ENCODE measurements at regions not wholly inside any gene's neighbourhood (a gene's known extent, or its start where the extent isn't known, plus 50 kb on each side); places are given as distances from the start of the nearest gene placed in this dataset.

DNA sequence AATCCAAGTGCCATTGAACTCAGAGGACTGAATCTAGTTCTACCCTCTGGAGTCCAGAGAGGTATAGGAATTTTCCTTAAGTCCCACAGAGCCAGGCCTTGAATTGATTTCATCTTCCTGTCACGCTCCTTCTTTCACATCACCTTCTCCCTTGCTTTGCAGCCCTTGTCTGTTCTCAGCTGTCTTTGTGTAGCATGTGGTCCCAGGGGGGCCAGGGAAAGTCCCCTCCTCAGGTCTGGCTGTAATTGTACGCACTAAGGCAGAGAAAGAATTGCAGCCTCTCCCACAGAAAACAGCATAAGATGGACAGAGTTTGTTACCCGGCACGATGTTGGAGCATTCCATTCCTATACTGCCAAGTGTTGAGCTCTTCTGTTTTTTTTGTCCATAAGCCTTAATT, 153.6 kb downstream of the FAM78B start:
- TF ChIP-seq, protein P1, sequence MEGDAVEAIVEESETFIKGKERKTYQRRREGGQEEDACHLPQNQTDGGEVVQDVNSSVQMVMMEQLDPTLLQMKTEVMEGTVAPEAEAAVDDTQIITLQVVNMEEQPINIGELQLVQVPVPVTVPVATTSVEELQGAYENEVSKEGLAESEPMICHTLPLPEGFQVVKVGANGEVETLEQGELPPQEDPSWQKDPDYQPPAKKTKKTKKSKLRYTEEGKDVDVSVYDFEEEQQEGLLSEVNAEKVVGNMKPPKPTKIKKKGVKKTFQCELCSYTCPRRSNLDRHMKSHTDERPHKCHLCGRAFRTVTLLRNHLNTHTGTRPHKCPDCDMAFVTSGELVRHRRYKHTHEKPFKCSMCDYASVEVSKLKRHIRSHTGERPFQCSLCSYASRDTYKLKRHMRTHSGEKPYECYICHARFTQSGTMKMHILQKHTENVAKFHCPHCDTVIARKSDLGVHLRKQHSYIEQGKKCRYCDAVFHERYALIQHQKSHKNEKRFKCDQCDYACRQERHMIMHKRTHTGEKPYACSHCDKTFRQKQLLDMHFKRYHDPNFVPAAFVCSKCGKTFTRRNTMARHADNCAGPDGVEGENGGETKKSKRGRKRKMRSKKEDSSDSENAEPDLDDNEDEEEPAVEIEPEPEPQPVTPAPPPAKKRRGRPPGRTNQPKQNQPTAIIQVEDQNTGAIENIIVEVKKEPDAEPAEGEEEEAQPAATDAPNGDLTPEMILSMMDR (conservative IDR thresholded peaks at IDR 0.05): no peak
- TF ChIP-seq EZH2 (IDR thresholded peaks at IDR 0.05; ENCODE audit: low read depth): no peak
